Endothelial cell of umbilical vein (primary cell): ENCODE measurements at regions not wholly inside any gene's neighbourhood (a gene's known extent, or its start where the extent isn't known, plus 50 kb on each side); places are given as distances from the start of the nearest gene placed in this dataset.

Experiments
- BruUV-seq: library from RNA; stranded (reverse); fragments of 400-500 nt; replicated peaks from 2 replicates; lab custom pipeline; 2021; lab: Mats Ljungman, UMichigan
- CTCF ChIA-PET: fragments of 300-600, 350-600 bp; sonication (Branson Sonifier 250); formaldehyde crosslinking; loops from one replicate; lab custom pipeline; 2021; ENCODE audit warnings: antibody characterized with exemption, inconsistent platforms; lab: Charles Lee
- POLR2A ChIA-PET: fragments of 300-600, 350-600 bp; sonication (Branson Sonifier 250); formaldehyde crosslinking; loops from one replicate; lab custom pipeline; 2021; ENCODE audit warnings: antibody characterized with exemption, inconsistent platforms; lab: Charles Lee
- DNase-seq: peaks from one replicate; pipeline ENCODE4 v3.0.0-alpha.2; 2011; ENCODE audit warnings: low read depth, low spot score
- FAIRE-seq: peaks from 2 replicates; lab custom pipeline; 2011; peaks lifted over from hg19 to GRCh38; lab: Jason Lieb, UNC
- H2AFZ ChIP-seq: 2 replicates; pipeline ENCODE4 v1.6.0; 2012; ENCODE audit warnings: low read depth, low read length, control low read depth, inconsistent platforms
- H3K27ac ChIP-seq: 2 replicates; pipeline ENCODE4 v1.5.1; 2011; ENCODE audit warnings: low read depth, mild to moderate bottlenecking, control low read depth, low read length, moderate library complexity; ENCODE audit not compliant: insufficient read depth
- H3K27me3 ChIP-seq, 2 experiments: 2 replicates each; pipeline versions ENCODE4 v1.6.0 to v1.6.1; 2011; ENCODE audit warnings: low read length in 2 of 2, mixed read lengths in 1 of 2; ENCODE audit not compliant: control insufficient read depth in 2 of 2, insufficient read depth in 2 of 2
- H3K36me3 ChIP-seq, 2 experiments: 2 replicates in 1 of 2; 3 replicates in 1 of 2; pipeline ENCODE4 v1.5.1; 2011; ENCODE audit warnings: low read length in 2 of 2, mild to moderate bottlenecking in 1 of 2, moderate library complexity in 1 of 2; ENCODE audit not compliant: control insufficient read depth in 2 of 2, insufficient read depth in 2 of 2; ENCODE audit errors: extremely low read depth in 1 of 2
- H3K4me1 ChIP-seq: 3 replicates; pipeline ENCODE4 v1.5.1; 2011; ENCODE audit warnings: mild to moderate bottlenecking, low read length; ENCODE audit not compliant: control insufficient read depth, insufficient read depth; ENCODE audit errors: extremely low read depth
- H3K4me2 ChIP-seq: 2 replicates; pipeline ENCODE4 v1.6.1; 2011; ENCODE audit warnings: low read length, control low read depth, mixed read lengths; ENCODE audit not compliant: insufficient read depth
- H3K4me3 ChIP-seq, 3 experiments: fragments of 200-600 bp in 1 of 3; sonication (generic), shearing (Covaris generic) in 1 of 3; replicated peaks in 1 of 3; 2 replicates each; pipeline ENCODE4 v1.5.1; 2011 to 2016; ENCODE audit warnings: control low read depth in 3 of 3, low read length in 3 of 3, mild to moderate bottlenecking in 2 of 3, inconsistent platforms in 1 of 3, low read depth in 1 of 3, moderate library complexity in 1 of 3; ENCODE audit not compliant: insufficient read depth in 1 of 3
- H3K79me2 ChIP-seq: 2 replicates; pipeline ENCODE4 v1.6.0; 2012; ENCODE audit warnings: low read length, inconsistent platforms; ENCODE audit not compliant: control insufficient read depth, insufficient read depth
- H3K9ac ChIP-seq: replicated peaks from 2 replicates; pipeline ENCODE3; 2011; ENCODE audit warnings: low read length, control low read depth; ENCODE audit not compliant: insufficient read depth; ENCODE audit errors: extremely low read depth
- H3K9me1 ChIP-seq: replicated peaks from 3 replicates; pipeline ENCODE4 v1.6.0; 2011; ENCODE audit warnings: mild to moderate bottlenecking, low read length; ENCODE audit not compliant: control insufficient read depth, insufficient read depth; ENCODE audit errors: extremely low read depth
- H3K9me3 ChIP-seq: replicated peaks from 2 replicates; pipeline ENCODE4 v1.5.1; 2012; ENCODE audit warnings: low read length, inconsistent platforms; ENCODE audit not compliant: control insufficient read depth, insufficient read depth
- H4K20me1 ChIP-seq: replicated peaks from 2 replicates; pipeline ENCODE3; 2011; ENCODE audit warnings: mild to moderate bottlenecking, low read length; ENCODE audit not compliant: control insufficient read depth, insufficient read depth; ENCODE audit errors: extremely low read depth
- EZH2 ChIP-seq: IDR thresholded peaks from 2 replicates; pipeline ENCODE4 v1.6.1; 2012; ENCODE audit warnings: borderline replicate concordance, low read depth, mild to moderate bottlenecking, moderate library complexity, low read length, inconsistent platforms; ENCODE audit not compliant: severe bottlenecking
- FOS ChIP-seq: IDR thresholded peaks from 2 replicates; pipeline ENCODE4 v1.6.1; 2011; ENCODE audit warnings: mild to moderate bottlenecking, low read length, moderate library complexity, borderline replicate concordance; ENCODE audit not compliant: insufficient read depth
- GATA2 ChIP-seq: IDR thresholded peaks from 2 replicates; pipeline ENCODE4 v1.7.0; 2011; ENCODE audit warnings: low read depth, mild to moderate bottlenecking, moderate library complexity, mixed read lengths, low read length; ENCODE audit not compliant: insufficient read length, insufficient read depth
- JUN ChIP-seq: IDR thresholded peaks from 2 replicates; pipeline ENCODE4 v1.6.1; 2011; ENCODE audit warnings: borderline replicate concordance, low read depth; ENCODE audit not compliant: insufficient read length, insufficient read depth
- MYC ChIP-seq: IDR thresholded peaks from one replicate; pipeline ENCODE4 v1.6.1; 2011; ENCODE audit warnings: mild to moderate bottlenecking, low read depth, low read length
- POLR2A ChIP-seq: IDR thresholded peaks from 2 replicates; pipeline ENCODE4 v1.6.1; 2012; ENCODE audit warnings: low read depth, mild to moderate bottlenecking, control low read depth, low read length
- POLR2AphosphoS5 ChIP-seq: IDR thresholded peaks from 2 replicates; pipeline ENCODE4 v1.6.1; 2012; ENCODE audit warnings: low read depth, mild to moderate bottlenecking, control low read depth, low read length, moderate library complexity; ENCODE audit not compliant: insufficient read depth
- dilution Hi-C: fragments of 300-500 bp; cut with MboI; formaldehyde crosslinking; loops from one replicate; pipeline ENCODE4 v1.15.0; 2019; ENCODE audit warnings: low sequenced_read_pairs; ENCODE audit not compliant: extremely low pct_ligation_motif_present
- intact Hi-C: fragments of 100-400 bp; cut with micrococcal nuclease; formaldehyde crosslinking; loops from one replicate; pipeline ENCODE4 v1.10.0; 2022
- TF ChIP-seq, protein P1 (sequence below), 2 donors: IDR thresholded peaks; 1 replicate in 1 of 2; 2 replicates in 1 of 2; pipeline ENCODE4 v1.5.1; 2011; ENCODE audit warnings: low read length in 2 of 2, mild to moderate bottlenecking in 2 of 2, moderate library complexity in 2 of 2, control low read depth in 1 of 2, inconsistent platforms in 1 of 2, low read depth in 1 of 2; ENCODE audit not compliant: insufficient read depth in 1 of 2; ENCODE audit errors: extremely low read depth in 1 of 2

DNA sequence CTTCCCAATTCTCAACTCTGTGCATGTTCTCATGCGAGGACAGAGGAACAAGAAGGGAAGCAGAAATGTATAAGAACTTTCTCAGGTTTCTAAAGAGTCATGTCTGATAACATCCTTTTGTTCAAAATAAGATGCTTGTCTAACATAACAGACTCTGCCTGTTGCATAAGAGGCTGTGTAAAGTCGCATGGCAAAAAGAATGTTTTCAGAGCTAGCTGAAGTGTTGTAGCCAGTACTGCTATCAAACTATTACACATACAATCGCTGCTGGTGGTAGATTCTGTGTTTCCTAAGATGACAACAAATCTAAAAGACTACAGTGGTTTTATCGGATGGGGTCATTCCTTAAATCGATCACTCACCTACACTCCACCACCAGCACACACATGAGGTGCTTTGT, 487.5 kb downstream of the IRS1 start:
- dilution Hi-C loops, result no loop called here
- no TSS peak for BruUV-seq
- Histone ChIP-seq H4K20me1 (peaks cover 2% of the 10 kb centered on the region), H3K36me3 (no peaks in the 10 kb centered on the region), H3K9me1 (no peaks in the 10 kb centered on the region), H3K4me3 (no peak overlapping the region), H2AFZ (no peak overlapping the region), H3K9me3 (peaks cover 2% of the 10 kb centered on the region), H3K27ac (no peak overlapping the region), H3K9ac (no peak overlapping the region), H3K4me2 (no peak overlapping the region), H3K4me1 (no peaks in the 10 kb centered on the region), H3K79me2 (no peaks in the 10 kb centered on the region), H3K27me3 (no peaks in the 10 kb centered on the region)
- no peak for DNase-seq
- ChIA-PET POLR2A (no interaction called here), CTCF (no interaction called here)
- TF ChIP-seq EZH2 (no peak), GATA2 (no peak), POLR2AphosphoS5 (no peak), POLR2A (no peak), FOS (no peak), MYC (no peak), JUN (no peak)
- TF ChIP-seq, protein P1, sequence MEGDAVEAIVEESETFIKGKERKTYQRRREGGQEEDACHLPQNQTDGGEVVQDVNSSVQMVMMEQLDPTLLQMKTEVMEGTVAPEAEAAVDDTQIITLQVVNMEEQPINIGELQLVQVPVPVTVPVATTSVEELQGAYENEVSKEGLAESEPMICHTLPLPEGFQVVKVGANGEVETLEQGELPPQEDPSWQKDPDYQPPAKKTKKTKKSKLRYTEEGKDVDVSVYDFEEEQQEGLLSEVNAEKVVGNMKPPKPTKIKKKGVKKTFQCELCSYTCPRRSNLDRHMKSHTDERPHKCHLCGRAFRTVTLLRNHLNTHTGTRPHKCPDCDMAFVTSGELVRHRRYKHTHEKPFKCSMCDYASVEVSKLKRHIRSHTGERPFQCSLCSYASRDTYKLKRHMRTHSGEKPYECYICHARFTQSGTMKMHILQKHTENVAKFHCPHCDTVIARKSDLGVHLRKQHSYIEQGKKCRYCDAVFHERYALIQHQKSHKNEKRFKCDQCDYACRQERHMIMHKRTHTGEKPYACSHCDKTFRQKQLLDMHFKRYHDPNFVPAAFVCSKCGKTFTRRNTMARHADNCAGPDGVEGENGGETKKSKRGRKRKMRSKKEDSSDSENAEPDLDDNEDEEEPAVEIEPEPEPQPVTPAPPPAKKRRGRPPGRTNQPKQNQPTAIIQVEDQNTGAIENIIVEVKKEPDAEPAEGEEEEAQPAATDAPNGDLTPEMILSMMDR (IDR thresholded peaks at IDR 0.05; ENCODE audit: extremely low read depth in 1 of 2, insufficient read depth in 1 of 2, low read depth in 1 of 2, low read length in 2 of 2), result no peak
- intact Hi-C loops, result no loop called here
- no peak for FAIRE-seq
